ENCODE measurements at regions not wholly inside any gene's neighbourhood (a gene's known extent, or its start where the extent isn't known, plus 50 kb on each side); places are given as distances from the start of the nearest gene placed in this dataset.
"Not testable (repeated sequence)": the region's sequence is repeated elsewhere in the genome, so short reads cannot be mapped to it uniquely, and the experiment has no call there.

DNA sequence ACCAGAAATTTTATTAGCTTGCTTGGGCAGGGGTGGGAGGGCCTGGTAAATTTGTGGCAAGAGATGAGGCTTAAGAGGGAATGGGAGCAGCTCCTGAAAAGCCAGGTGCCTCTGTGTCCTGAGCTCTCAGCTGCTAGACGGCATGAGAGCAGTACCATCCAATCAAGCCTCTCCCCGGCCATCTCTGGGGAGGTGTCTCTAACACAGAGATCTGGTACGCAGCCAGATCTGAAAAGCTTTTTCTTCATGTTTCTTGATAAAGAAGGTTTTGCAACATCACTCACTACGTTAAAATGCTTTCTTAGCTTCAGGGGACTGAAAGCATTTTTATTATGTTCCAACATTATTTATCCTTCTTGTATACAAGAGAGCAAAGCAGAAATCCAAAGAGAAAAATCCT, 488.2 kb downstream of the RBFOX1 start:
- no peak for DNase-seq (ENCODE audit: low read depth)

DNA sequence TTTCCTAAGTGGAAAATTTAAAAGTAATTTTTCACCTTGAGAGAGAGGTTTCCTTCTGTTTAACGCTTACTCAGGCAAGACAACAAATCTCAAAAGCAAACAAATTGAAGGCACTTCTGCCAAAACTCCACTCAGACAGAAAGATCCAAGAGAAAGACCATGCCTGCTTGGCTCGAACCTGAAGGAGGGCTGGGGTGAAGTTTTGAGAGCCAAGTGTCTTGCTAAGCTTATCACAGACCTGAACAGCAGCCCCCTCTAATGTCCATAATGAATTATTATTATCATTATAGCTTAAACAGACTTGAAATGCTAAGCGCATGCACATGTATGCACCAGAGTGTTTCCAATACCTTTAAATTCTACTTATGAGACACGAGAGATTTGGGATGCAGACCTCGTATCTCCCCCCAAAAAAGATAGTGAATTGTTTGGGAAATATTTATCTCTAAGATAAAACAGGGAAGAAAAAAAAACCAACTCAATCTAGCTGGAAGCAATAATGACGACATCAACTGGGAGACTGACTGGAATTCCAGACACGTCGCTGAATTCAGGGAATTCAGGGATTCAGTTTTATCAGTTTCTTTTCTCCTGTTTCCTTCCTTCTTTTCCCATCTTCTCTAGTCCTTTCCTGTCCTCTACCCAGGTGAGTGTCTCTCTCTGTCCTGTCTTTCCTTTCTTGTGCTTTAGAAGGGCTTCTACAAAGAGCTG, 473.2 kb downstream of the RBFOX1 start:
- no peak for DNase-seq (ENCODE audit: low read depth)

DNA sequence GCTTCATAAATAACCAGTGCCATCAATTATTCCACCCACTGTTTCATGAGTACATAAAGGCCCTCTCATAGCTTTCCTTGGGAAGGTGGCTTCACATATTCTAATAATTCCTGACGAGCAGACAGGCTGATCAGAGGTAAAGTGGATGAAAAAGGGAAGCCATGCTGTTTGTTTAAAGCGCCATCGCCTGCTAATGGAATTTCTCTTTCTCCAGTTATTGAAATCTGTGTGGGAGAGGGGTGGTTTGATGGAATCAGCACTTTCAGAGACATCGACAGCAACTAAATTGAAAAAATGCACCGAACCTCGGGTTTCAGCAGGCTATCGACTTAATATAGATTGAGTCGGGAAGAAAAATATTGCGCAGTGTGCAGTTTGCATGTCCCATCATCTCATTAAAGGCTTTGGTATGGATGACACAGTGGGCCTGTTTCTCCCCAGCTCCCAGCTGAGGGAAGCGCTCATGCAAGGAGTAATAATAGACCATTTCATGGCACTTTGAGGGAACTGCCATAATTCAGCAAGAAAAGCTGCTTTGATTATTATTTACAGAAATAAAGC, 472.1 kb downstream of the RBFOX1 start:
- DNase-seq (ENCODE audit: low read depth): no peak

DNA sequence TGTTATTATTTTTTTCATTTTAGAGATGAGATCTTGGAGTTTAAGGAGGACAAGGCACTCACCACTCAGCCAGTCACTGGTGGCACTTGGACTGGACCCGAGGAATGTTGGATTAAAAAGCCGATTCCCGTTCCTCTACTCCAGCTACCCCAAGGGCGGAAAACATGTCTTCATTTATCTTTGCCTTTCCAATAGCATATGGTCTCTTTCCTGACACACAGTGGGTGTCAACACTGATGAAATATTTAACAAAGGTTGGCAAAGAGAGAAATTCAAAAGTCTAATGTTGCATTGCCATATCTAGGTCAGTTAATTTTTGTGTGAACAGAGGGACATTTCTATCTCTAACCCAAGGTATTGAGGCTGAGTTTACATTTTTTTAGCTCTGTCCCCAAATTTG, 459.7 kb downstream of the RBFOX1 start:
- DNase-seq (ENCODE audit: low read depth): no peak

DNA sequence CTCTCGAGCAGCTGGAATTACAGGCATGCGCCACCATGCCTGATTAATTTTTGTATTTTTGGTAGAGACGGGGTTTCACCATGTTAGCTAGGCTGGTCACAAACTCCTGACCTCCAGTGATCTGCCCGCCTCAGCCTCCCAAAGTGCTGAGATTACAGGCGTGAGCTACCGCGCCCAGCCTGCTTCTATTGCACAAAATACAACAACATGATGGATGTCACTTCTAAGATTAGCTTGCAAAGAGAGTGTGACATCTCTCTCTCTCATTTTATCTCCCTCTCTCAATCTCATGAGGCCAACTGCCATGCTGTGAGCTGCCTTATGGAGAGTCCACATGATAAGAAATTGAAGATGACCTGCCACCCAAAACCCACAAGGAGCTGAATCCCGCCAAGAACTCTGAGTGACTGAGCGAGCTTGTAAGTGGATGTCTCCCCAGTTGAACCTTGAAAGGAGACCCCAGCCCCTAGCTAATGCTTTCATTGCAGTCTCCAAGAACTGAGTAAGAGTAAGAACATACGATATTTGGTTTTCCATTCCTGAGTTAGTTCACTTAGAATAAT, 458.5 kb downstream of the RBFOX1 start:
- no peak for DNase-seq (ENCODE audit: low read depth)

DNA sequence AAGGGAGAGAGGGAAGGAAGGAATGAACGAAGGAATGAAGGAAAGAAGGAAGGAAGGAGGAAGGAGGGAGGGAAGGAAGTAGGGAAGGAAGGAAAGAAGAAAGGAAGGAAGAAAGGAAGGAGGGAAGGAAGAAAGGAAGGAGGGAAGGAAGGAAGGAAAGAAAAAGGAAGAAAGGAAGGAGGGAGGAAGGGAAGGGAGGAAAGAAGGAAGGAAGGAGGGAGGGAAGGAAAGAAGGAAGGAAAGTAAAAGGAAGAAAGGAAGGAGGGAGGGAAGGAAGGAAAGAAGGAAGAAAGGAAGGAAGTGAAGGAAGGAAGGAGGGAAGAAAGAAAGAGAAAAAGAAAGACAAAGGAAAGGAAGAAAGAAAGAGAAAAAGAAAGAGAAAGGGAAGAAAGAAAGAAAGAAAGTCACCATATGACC, 442.4 kb downstream of the RBFOX1 start:
- no peak for DNase-seq (ENCODE audit: low read depth)

DNA sequence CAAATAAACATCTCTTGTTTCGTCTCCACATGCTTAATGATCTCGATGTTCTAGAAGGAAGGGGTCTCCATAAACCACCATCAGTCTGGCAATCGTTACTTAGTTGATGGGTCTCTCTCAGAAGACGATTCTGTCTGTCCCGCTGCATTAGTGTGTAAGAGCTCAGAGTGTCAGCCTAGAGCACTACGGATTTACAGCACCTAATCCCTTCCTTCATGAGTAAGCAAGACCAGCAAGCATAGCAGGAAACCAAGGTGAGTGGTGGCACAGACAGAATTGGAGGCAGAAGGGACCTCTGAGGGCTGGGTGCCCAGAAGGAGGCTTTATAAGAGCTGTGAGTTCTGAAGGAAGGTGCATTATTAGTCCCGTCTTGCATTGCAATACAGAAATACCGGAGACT, 440.1 kb downstream of the RBFOX1 start:
- DNase-seq (ENCODE audit: low read depth): no peak

DNA sequence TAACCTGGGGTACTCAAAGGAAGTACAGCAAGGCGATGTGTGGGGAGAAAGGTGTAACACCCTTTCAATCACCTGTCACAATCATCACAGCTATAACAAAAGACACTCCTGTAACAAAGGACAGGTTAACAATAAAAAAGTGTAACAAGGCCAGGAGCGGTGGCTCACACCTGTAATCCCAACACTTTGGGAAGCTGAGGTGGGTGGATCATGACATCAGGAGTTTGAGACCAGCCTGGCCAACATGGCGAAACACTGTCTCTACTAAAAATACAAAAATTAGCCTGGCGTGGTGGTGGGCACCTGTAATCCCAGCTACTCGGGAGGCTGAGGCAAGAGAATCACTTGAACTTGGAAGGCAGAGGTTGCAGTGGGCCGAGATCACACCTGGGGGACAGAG, 436.4 kb downstream of the RBFOX1 start:
- DNase-seq (ENCODE audit: low read depth): not testable (repeated sequence)

DNA sequence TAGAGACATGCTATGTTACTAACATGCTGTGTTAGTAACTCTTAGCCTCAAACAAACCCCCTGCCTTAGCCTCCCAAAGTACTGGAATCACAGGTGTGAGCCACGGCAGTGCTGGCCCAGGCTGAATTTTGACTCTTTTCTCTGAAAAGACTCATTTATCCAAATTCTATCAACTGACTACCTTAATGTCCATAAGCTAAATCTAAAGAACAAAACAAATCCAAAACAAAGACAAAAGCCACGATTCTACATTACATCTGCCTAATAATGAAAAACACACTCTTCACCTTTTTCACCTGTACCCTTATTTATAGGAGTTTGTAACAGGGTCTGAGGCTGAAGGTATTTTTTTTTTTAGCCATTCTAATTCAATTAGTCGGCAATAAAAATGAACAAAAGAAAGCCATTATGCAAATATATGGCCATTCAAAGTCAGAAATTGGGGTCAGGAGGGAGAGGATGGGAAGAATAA, 432.5 kb downstream of the RBFOX1 start:
- no peak for DNase-seq (ENCODE audit: low read depth)

DNA sequence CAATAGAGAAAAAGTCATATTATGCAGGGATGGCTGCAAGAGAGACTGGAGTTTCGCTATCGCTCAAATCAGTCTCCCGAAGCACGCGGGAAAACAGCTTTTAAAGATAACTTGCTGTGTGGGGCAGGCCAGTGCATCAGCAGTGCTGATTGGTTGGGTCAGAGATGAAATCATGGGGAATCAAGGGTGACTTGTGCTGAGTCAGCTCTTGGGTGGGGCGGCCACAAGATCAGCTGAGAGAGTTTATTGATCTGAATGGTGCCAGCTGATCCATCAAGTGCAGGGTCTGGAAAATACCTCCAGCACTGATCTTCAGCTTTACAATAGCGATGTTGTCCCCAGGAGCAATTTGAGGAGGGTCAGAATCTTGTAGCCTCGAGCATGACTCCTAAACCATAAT, 430.5 kb downstream of the RBFOX1 start:
- no peak for DNase-seq (ENCODE audit: low read depth)
